ENCODE measurements at regions not wholly inside any gene's neighbourhood (a gene's known extent, or its start where the extent isn't known, plus 50 kb on each side); places are given as distances from the start of the nearest gene placed in this dataset.

DNA sequence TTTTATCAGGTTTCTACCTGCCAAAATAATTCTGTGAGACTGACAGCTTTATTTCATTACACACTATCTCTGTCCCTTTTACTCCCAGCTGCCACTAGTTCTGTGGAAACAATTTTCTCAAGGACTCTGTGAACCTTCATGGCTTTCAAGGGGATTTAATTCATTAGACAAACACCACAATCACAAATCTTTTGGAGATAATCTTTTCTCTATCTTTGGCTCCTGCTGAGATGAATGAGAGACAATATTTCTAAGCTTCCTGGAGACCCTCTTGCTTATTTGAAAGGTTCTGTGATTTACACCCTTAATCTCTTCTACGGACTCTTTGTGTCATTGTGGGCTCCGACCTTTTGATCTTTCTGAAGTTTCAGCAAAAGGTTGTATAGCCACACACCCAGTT is 222.6 kb downstream of the PRDM9 start:
- TF ChIP-seq, protein P1, sequence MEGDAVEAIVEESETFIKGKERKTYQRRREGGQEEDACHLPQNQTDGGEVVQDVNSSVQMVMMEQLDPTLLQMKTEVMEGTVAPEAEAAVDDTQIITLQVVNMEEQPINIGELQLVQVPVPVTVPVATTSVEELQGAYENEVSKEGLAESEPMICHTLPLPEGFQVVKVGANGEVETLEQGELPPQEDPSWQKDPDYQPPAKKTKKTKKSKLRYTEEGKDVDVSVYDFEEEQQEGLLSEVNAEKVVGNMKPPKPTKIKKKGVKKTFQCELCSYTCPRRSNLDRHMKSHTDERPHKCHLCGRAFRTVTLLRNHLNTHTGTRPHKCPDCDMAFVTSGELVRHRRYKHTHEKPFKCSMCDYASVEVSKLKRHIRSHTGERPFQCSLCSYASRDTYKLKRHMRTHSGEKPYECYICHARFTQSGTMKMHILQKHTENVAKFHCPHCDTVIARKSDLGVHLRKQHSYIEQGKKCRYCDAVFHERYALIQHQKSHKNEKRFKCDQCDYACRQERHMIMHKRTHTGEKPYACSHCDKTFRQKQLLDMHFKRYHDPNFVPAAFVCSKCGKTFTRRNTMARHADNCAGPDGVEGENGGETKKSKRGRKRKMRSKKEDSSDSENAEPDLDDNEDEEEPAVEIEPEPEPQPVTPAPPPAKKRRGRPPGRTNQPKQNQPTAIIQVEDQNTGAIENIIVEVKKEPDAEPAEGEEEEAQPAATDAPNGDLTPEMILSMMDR (conservative IDR thresholded peaks at IDR 0.05), result no peak
- TF ChIP-seq EZH2 (IDR thresholded peaks at IDR 0.05; ENCODE audit: low read depth), result no peak

All from PC-9 (cell line).